ENCODE measurements at regions not wholly inside any gene's neighbourhood (a gene's known extent, or its start where the extent isn't known, plus 50 kb on each side); places are given as distances from the start of the nearest gene placed in this dataset.

DNA sequence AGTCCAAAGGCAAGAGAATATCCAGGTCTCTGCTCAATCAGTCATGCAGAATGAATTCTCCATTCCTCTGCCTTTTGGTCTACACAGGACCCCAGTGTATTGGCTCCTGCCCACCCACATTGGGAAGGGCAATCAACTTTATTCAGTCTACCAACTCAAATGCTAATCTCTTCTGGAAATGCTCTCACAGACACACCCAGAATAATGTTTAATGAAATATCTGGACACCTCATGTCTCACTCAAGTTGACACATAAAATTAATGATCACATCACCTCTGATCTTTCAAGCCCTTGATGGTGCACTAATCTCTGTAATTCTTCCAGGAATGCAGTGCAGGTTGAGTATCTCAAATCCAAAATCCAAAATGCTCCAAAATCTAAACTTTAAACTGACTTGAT lies 315.6 kb downstream of the HRH4 start:
- no peak for DNase-seq (ENCODE audit: low read depth)
- H3K4me3 ChIP-seq (ENCODE audit: control insufficient read depth, low read depth, low read length): no peak overlapping the region
- TF ChIP-seq, protein P1, sequence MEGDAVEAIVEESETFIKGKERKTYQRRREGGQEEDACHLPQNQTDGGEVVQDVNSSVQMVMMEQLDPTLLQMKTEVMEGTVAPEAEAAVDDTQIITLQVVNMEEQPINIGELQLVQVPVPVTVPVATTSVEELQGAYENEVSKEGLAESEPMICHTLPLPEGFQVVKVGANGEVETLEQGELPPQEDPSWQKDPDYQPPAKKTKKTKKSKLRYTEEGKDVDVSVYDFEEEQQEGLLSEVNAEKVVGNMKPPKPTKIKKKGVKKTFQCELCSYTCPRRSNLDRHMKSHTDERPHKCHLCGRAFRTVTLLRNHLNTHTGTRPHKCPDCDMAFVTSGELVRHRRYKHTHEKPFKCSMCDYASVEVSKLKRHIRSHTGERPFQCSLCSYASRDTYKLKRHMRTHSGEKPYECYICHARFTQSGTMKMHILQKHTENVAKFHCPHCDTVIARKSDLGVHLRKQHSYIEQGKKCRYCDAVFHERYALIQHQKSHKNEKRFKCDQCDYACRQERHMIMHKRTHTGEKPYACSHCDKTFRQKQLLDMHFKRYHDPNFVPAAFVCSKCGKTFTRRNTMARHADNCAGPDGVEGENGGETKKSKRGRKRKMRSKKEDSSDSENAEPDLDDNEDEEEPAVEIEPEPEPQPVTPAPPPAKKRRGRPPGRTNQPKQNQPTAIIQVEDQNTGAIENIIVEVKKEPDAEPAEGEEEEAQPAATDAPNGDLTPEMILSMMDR (conservative IDR thresholded peaks at IDR 0.05; ENCODE audit: control insufficient read depth, insufficient read depth, low read depth, low read length): no peak

DNA sequence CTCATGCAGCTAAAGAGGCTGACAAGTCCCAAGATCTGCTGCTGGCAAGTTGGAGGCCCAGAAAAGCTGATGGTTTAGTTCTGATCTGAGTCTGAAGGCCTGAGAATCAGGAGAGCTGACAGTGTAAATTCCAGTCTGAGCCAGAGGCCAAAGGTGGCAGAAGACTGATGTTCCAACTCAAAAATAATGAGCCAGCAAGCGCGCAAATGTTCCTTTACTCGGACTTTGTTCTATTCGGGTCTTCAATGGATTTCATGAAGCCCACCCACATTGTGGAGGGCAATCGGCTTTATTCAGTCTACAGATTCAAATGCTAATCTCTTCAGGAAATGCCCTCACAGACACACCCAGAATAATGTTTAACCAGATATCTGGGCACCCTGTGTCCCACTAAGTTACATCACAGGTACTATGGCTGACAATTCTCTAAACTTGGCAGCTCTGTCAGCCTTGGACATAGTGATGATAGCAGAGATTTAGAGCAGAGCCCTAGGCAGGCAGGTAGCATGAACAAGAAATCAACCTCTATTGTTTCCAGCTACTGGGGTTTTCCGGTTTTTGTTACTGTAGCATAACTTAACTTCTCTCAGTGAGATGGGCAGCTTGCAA lies 318.5 kb downstream of the HRH4 start:
- TF ChIP-seq, protein P1 (conservative IDR thresholded peaks at IDR 0.05; ENCODE audit: control insufficient read depth, insufficient read depth, low read depth, low read length): no peak
- no peak for DNase-seq (ENCODE audit: low read depth)
- no peak overlapping the region for H3K4me3 ChIP-seq (ENCODE audit: control insufficient read depth, low read depth, low read length)

DNA sequence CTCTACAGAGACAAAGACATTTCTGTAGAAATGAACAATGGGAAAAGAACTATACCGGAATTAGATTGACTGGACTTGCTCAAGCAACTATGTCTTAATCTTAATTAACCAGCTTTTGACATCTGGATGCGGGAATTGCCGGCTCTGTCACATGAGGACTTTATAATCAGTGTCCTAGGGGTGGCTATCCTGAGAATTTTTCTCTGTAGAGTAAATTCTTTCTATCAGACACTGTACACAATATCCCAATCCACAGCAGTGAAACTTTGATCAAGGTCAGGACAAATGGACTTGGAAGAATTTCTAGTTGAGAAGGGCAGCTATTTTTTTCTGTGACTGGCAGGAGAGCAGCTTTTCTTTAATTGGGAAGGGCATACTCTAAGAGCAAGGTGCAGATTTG lies 322.1 kb downstream of the HRH4 start:
- TF ChIP-seq, protein P1 (conservative IDR thresholded peaks at IDR 0.05; ENCODE audit: control insufficient read depth, insufficient read depth, low read depth, low read length): no peak
- no peak for DNase-seq (ENCODE audit: low read depth)
- no peak overlapping the region for H3K4me3 ChIP-seq (ENCODE audit: control insufficient read depth, low read depth, low read length)

DNA sequence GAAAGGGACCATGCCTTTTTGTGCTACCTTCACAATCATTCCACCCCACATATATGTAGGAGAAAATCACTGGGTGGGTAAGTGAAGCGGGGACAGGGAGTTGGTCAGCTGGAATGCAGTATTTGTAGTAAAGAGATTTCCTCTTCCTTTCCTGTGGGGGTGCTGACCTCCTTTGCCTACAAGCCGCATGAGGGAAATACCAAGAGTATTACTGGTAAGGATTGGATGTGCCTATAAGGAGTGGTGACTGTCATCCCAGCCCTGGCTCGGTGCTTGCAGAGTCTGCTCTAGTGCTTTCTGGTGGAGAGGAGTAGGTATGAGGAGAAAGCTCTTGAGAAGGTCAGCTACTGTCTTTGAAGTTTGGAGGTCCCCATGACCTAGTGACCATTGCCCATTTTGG lies 324.6 kb downstream of the HRH4 start:
- DNase-seq (ENCODE audit: low read depth): no peak
- TF ChIP-seq, protein P1 (conservative IDR thresholded peaks at IDR 0.05; ENCODE audit: control insufficient read depth, insufficient read depth, low read depth, low read length): no peak
- no peak overlapping the region for H3K4me3 ChIP-seq (ENCODE audit: control insufficient read depth, low read depth, low read length)

DNA sequence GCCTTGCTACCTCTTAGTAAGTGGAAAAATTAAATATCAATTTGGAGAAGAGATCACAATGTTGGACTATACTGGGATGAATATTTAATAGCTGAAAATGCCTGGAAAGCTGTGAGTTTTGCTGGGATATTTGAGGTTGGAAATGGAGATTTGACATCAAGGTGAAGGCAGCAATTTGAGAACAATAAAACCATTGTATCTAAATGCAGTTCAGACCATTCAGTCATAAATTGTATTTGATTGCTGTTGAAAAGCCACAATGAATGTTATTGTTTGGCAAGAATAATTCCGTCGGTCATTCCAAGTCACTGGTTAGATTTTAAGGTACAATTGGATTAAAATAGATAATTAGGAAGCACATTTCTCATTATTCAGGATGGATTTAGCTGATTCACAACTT lies 325.6 kb downstream of the HRH4 start:
- TF ChIP-seq, protein P1 (conservative IDR thresholded peaks at IDR 0.05; ENCODE audit: control insufficient read depth, insufficient read depth, low read depth, low read length): no peak
- no peak for DNase-seq (ENCODE audit: low read depth)
- no peak overlapping the region for H3K4me3 ChIP-seq (ENCODE audit: control insufficient read depth, low read depth, low read length)

DNA sequence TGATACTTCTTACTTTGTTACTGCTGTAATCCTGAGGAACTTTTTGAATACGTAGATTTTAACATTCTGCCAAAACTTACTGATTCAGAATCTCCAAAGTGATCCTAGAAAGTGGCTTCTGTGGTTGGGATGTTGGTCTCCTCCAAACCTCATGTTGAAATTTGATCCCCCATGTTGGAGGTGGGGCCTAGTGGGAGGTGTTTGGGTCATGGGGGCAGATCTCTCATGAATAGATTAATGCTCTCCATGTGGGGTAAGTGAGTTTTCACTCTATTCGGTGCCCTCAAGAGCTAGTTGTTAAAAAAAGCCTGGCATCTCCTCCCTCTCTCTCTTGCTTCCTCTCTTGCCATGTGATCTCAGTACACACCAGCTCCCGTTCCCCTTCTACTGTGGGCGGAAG lies 329.9 kb downstream of the HRH4 start:
- TF ChIP-seq, protein P1 (conservative IDR thresholded peaks at IDR 0.05; ENCODE audit: control insufficient read depth, insufficient read depth, low read depth, low read length): no peak
- H3K4me3 ChIP-seq (ENCODE audit: control insufficient read depth, low read depth, low read length): no peak overlapping the region

More for the DNA sequence above, 329.9 kb downstream of the HRH4 start:
- DNase-seq (ENCODE audit: low read depth): no peak

Measured in fibroblast of mammary gland (primary cell).